ENCODE measurements at regions not wholly inside any gene's neighbourhood (a gene's known extent, or its start where the extent isn't known, plus 50 kb on each side); places are given as distances from the start of the nearest gene placed in this dataset.

DNA sequence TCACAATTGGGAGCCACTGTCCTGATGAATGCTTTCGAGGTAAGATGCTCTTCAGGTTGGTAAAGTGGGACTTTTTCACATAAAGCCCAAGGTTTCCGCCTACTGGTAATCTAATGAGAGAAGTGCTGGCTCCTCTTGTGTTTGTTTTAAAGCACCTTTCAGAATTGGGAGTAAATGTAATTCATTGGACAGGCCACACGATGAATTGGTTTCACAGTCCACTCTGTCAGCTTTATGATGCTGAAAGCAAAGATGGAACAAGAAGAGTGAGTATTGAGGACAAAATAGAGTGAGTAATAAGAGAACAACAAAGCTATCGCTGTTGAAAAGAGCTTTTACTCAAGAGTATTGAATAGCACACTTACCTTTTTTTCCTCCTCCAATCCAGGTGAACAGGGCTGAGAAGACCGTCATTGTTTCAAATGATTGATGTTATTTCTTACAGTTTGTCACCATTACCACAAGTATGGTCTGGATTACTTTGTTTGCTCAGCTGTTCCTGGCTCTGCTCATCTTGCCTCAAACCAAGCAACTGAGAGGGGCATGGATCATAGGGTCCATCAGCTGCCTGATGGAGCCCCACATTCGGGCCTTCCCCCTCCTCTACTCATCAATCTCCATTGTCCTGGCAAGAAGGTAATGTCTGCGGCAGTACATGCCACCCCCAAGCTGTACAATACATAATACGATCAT is 136.1 kb upstream of the CNTN4 start:
- no peaks in the 10 kb centered on the region for H3K79me2 ChIP-seq
- H3K9me3 ChIP-seq (ENCODE audit: control insufficient read depth, low read length): no peaks in the 10 kb centered on the region
- no peaks in the 10 kb centered on the region for H3K27me3 ChIP-seq (ENCODE audit: control insufficient read depth, insufficient read depth, low read length)
- no peak overlapping the region for H3K27ac ChIP-seq
- H3K9ac ChIP-seq: no peak overlapping the region
- no peaks in the 10 kb centered on the region for H3K4me1 ChIP-seq
- TF ChIP-seq, protein P1, sequence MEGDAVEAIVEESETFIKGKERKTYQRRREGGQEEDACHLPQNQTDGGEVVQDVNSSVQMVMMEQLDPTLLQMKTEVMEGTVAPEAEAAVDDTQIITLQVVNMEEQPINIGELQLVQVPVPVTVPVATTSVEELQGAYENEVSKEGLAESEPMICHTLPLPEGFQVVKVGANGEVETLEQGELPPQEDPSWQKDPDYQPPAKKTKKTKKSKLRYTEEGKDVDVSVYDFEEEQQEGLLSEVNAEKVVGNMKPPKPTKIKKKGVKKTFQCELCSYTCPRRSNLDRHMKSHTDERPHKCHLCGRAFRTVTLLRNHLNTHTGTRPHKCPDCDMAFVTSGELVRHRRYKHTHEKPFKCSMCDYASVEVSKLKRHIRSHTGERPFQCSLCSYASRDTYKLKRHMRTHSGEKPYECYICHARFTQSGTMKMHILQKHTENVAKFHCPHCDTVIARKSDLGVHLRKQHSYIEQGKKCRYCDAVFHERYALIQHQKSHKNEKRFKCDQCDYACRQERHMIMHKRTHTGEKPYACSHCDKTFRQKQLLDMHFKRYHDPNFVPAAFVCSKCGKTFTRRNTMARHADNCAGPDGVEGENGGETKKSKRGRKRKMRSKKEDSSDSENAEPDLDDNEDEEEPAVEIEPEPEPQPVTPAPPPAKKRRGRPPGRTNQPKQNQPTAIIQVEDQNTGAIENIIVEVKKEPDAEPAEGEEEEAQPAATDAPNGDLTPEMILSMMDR (IDR thresholded peaks at IDR 0.05): no peak
- H3K4me2 ChIP-seq (ENCODE audit: low read length): no peak overlapping the region
- H3K4me3 ChIP-seq (ENCODE audit: low read depth, low read length): no peak overlapping the region
- no peaks in the 10 kb centered on the region for H3K36me3 ChIP-seq (ENCODE audit: control insufficient read depth, insufficient read depth, low read length)
- H2AFZ ChIP-seq: no peak overlapping the region

DNA sequence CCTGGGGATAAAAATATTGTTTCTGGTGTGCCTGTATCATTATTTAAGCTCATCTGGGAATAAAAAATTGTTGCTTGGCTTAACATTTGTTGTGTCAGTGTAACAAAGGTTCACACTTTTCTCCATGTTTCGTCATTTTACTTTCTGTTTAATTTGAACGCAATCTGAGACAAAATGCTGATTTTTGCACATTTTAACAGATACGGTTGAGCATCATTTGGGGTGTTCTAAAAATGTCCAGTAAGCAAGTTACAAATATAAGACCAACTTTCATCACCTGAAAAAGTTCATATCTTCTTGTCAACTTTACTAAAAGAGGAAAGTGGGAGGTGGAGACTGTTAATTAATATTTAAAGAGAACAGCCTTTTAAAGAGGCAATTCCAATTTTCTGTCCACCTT is 134.8 kb upstream of the CNTN4 start:
- Histone ChIP-seq H3K4me3 (ENCODE audit: low read depth, low read length) (no peak overlapping the region), H2AFZ (no peak overlapping the region), H3K4me1 (no peaks in the 10 kb centered on the region), H3K27me3 (ENCODE audit: control insufficient read depth, insufficient read depth, low read length) (no peaks in the 10 kb centered on the region), H3K79me2 (no peaks in the 10 kb centered on the region), H3K9ac (no peak overlapping the region), H3K4me2 (ENCODE audit: low read length) (no peak overlapping the region), H3K9me3 (ENCODE audit: control insufficient read depth, low read length) (no peaks in the 10 kb centered on the region), H3K27ac (no peak overlapping the region), H3K36me3 (ENCODE audit: control insufficient read depth, insufficient read depth, low read length) (no peaks in the 10 kb centered on the region)
- TF ChIP-seq, protein P1 (IDR thresholded peaks at IDR 0.05): no peak

DNA sequence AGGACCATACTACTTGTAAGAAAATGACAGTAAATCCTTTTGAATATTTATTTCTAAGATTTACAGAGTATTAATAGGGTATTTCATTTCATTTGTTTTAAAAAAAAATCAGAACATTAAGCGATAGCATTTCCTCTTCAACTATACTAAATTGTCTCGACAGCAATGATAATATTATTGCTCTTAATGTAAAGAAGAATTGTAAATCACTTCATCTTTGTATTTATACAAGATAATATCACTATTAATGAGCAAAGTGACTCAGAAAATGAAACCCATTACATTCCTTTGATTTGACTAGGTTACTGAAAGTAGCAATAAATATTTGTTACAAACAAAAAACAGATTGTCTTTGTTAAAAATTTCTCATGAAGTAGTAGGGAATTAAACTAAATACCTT is 131.1 kb upstream of the CNTN4 start:
- Histone ChIP-seq H3K27me3 (ENCODE audit: control insufficient read depth, insufficient read depth, low read length) (no peaks in the 10 kb centered on the region), H3K4me2 (ENCODE audit: low read length) (no peak overlapping the region), H3K9ac (no peak overlapping the region), H2AFZ (no peak overlapping the region), H3K9me3 (ENCODE audit: control insufficient read depth, low read length) (no peaks in the 10 kb centered on the region), H3K36me3 (ENCODE audit: control insufficient read depth, insufficient read depth, low read length) (no peaks in the 10 kb centered on the region), H3K79me2 (no peaks in the 10 kb centered on the region), H3K4me3 (ENCODE audit: low read depth, low read length) (no peak overlapping the region), H3K27ac (no peak overlapping the region), H3K4me1 (no peaks in the 10 kb centered on the region)
- TF ChIP-seq, protein P1 (IDR thresholded peaks at IDR 0.05): no peak

DNA sequence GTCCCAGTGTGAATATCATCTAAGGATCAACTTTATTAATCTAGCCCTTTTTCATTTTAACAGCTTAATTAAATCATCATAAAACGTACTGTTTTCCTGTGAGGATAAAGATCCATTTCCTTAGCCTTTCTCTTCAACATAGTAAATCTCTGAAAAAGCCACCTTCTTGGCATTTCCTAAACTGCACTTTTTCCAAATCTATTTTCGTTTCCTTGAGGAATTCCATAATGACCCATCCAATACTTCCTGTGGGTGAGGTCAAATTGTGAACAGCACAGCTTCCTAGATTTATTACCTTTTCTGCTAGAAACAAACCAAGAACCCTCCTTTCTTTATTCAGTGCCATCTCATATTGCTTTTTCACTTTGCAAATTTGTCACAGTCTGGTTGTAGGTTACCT is 129.4 kb upstream of the CNTN4 start:
- H3K4me3 ChIP-seq (ENCODE audit: low read depth, low read length): no peak overlapping the region
- H3K27me3 ChIP-seq (ENCODE audit: control insufficient read depth, insufficient read depth, low read length): no peaks in the 10 kb centered on the region
- TF ChIP-seq, protein P1 (IDR thresholded peaks at IDR 0.05): no peak
- no peaks in the 10 kb centered on the region for H3K4me1 ChIP-seq
- no peaks in the 10 kb centered on the region for H3K36me3 ChIP-seq (ENCODE audit: control insufficient read depth, insufficient read depth, low read length)
- H3K9me3 ChIP-seq (ENCODE audit: control insufficient read depth, low read length): no peaks in the 10 kb centered on the region
- H3K4me2 ChIP-seq (ENCODE audit: low read length): no peak overlapping the region
- no peak overlapping the region for H2AFZ ChIP-seq
- H3K79me2 ChIP-seq: no peaks in the 10 kb centered on the region
- H3K27ac ChIP-seq: no peak overlapping the region
- no peak overlapping the region for H3K9ac ChIP-seq

DNA sequence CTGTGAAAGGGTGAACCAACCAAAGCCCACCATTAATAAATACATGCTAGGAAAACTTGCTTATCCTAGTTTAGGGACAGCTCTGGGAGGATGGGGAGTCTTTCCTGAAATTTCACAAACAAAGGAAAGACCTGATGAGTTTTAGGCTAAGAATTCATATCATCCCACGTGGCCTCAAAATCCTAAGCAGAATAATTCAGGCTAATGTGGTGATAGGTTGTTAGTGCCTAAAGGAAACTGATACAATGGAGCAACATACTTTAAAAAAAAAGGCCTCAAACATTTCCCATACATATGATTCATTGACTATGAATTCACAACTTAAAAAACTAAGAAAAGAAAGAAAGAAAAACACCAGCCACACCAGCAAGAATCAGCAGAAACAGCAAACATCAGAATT is 126.9 kb upstream of the CNTN4 start:
- Histone ChIP-seq H3K4me3 (ENCODE audit: low read depth, low read length) (no peak overlapping the region), H3K27me3 (ENCODE audit: control insufficient read depth, insufficient read depth, low read length) (no peaks in the 10 kb centered on the region), H2AFZ (no peak overlapping the region), H3K9me3 (ENCODE audit: control insufficient read depth, low read length) (no peaks in the 10 kb centered on the region), H3K4me2 (ENCODE audit: low read length) (no peak overlapping the region), H3K36me3 (ENCODE audit: control insufficient read depth, insufficient read depth, low read length) (no peaks in the 10 kb centered on the region), H3K27ac (no peak overlapping the region), H3K9ac (no peak overlapping the region), H3K4me1 (no peaks in the 10 kb centered on the region), H3K79me2 (no peaks in the 10 kb centered on the region)
- TF ChIP-seq, protein P1 (IDR thresholded peaks at IDR 0.05): no peak
